ENCODE measurements at regions not wholly inside any gene's neighbourhood (a gene's known extent, or its start where the extent isn't known, plus 50 kb on each side); places are given as distances from the start of the nearest gene placed in this dataset.

DNA sequence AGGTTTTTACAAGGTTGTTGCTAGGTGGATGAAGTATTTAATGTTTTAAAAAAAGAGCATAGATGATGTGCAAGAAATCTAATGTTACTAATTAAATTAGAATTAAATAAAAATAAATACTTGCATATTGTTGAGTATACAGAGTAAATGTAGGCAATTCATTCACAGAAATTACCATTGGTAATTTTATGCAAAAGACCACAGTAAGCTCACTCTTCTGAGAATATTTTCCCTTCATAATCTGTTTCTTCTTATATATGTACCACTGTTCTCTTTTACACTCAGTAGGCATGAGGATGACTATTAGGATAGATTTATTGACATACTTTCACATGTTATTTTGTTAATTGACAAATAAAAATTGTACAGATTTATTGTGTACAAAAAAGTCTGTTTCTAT is 681.2 kb upstream of the NECTIN3 start:
- TF ChIP-seq POLR2A (IDR thresholded peaks at IDR 0.05; ENCODE audit: low read depth, low read length): no peak
- TF ChIP-seq POLR2AphosphoS5 (IDR thresholded peaks at IDR 0.05; ENCODE audit: low read depth, low read length): no peak

Data from GM12892 (cell line).